Esophagus squamous epithelium (tissue), 4 donors: ENCODE measurements at regions not wholly inside any gene's neighbourhood (a gene's known extent, or its start where the extent isn't known, plus 50 kb on each side); places are given as distances from the start of the nearest gene placed in this dataset.

Source experiments
- POLR2A ChIP-seq, 4 donors: fragments of 450-650 bp; IDR thresholded peaks; one replicate each; pipeline ENCODE4 v1.6.1; 2017; ENCODE audit warnings: antibody characterized with exemption in 4 of 4, mild to moderate bottlenecking in 4 of 4, moderate library complexity in 3 of 4
- TF ChIP-seq, protein P1 (sequence below), 6 experiments: fragments of 450-650 bp in 4 of 6; fragments of 200-600 bp in 2 of 6; sonication (generic) in 2 of 6; IDR thresholded peaks; one replicate each; pipeline ENCODE4 v1.5.1; 2016 to 2019; ENCODE audit warnings: antibody characterized with exemption in 6 of 6, mild to moderate bottlenecking in 4 of 6, moderate library complexity in 4 of 6

DNA sequence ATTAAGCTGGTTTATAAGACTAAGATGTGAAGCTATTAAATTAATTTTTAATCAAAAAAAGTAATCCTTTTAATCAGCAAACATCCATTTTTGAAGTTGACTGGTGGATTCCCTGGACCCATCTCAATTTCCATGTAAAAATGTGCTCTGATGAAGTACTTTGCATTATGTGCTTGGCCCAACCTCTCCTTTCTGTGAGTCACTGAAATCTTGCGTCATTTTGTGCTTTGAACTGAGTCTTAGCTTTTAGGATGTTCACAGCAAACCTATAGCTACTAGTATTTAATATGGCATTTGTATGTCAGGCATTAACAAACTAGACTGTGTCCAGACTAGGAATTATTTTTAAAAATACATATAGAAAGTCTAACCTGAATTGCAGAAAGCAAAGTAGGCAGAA, 55.0 kb upstream of the CDH12 start:
- TF ChIP-seq, protein P1, sequence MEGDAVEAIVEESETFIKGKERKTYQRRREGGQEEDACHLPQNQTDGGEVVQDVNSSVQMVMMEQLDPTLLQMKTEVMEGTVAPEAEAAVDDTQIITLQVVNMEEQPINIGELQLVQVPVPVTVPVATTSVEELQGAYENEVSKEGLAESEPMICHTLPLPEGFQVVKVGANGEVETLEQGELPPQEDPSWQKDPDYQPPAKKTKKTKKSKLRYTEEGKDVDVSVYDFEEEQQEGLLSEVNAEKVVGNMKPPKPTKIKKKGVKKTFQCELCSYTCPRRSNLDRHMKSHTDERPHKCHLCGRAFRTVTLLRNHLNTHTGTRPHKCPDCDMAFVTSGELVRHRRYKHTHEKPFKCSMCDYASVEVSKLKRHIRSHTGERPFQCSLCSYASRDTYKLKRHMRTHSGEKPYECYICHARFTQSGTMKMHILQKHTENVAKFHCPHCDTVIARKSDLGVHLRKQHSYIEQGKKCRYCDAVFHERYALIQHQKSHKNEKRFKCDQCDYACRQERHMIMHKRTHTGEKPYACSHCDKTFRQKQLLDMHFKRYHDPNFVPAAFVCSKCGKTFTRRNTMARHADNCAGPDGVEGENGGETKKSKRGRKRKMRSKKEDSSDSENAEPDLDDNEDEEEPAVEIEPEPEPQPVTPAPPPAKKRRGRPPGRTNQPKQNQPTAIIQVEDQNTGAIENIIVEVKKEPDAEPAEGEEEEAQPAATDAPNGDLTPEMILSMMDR (IDR thresholded peaks at IDR 0.05): no peak
- TF ChIP-seq POLR2A (IDR thresholded peaks at IDR 0.05): no peak
